Body of pancreas (tissue), 4 donors: ENCODE measurements at regions not wholly inside any gene's neighbourhood (a gene's known extent, or its start where the extent isn't known, plus 50 kb on each side); places are given as distances from the start of the nearest gene placed in this dataset.

ENCODE experiments used
- ATAC-seq: fragments of 150-250 bp; one replicate; pipeline ENCODE4 v1.9.1; 2016
- DNase-seq, 4 donors: peaks; one replicate each; pipeline ENCODE4 v3.0.0-alpha.2; 2019
- H3K27ac ChIP-seq, 4 donors: fragments of 200-600 bp; sonication (generic); 1 replicate in 3 of 4; 2 replicates in 1 of 4; pipeline versions ENCODE4 v1.5.1 to v1.6.1; 2016 to 2019; ENCODE audit warnings: mild to moderate bottlenecking in 1 of 4, mixed read lengths in 1 of 4, moderate library complexity in 1 of 4
- H3K27me3 ChIP-seq, 2 donors: fragments of 200-600 bp; sonication (generic); one replicate each; pipeline ENCODE4 v1.6.0; 2016; ENCODE audit warnings: mild to moderate bottlenecking in 1 of 2
- H3K36me3 ChIP-seq, 2 donors: fragments of 200-600 bp; sonication (generic); replicated peaks in 1 of 2; 2 replicates each; pipeline ENCODE4 v1.5.1; 2016; ENCODE audit warnings: low read depth in 2 of 2; ENCODE audit not compliant: insufficient read depth in 1 of 2
- H3K4me1 ChIP-seq: fragments of 200-600 bp; sonication (generic); one replicate; pipeline ENCODE4 v1.6.0; 2016
- H3K4me3 ChIP-seq, 2 donors: fragments of 200-600 bp; sonication (generic); 1 replicate in 1 of 2; 2 replicates in 1 of 2; pipeline ENCODE4 v1.5.1; 2016 to 2019
- H3K9me3 ChIP-seq, 3 donors: fragments of 200-600 bp; sonication (generic); 1 replicate in 2 of 3; 2 replicates in 1 of 3; pipeline ENCODE4 v1.5.1; 2016
- CTCF ChIP-seq, 7 experiments: fragments of 450-650 bp in 4 of 7; fragments of 200-600 bp in 3 of 7; sonication (generic) in 3 of 7; IDR thresholded peaks; one replicate each; pipeline ENCODE4 v1.5.1; 2016 to 2019; ENCODE audit warnings: antibody characterized with exemption in 7 of 7
- POLR2A ChIP-seq, 3 donors: fragments of 450-650 bp; IDR thresholded peaks; one replicate each; pipeline ENCODE4 v1.6.1; 2016; ENCODE audit warnings: antibody characterized with exemption in 3 of 3, mild to moderate bottlenecking in 2 of 3
- WGBS, 2 donors: methylation state at CpG; one replicate each; pipeline ENCODE4 v1.1.5; 2017; 5-methylcytosine and 5-hydroxymethylcytosine counted together
- intact Hi-C: fragments of 100-400 bp; cut with DNase I; formaldehyde crosslinking; loops from one replicate; pipeline ENCODE4 v1.15.1; 2023

DNA sequence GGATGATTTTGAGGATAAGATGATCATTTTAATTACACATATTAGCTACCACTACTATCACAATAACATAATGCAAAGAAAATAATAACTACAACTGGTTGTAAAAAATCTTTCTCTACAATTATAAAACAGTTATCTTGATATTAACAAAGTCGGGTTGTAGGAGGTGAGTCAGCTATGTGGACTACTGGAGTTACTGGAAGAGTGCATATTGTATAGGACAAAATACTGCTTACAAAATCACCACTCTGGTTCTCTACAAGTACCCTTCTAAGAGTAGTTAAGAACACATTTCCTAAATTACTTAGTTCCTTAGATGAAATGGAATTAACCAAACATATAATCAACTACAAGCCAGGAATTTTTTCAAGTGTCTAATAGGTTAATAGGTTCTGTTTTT lies 74.1 kb downstream of the HYCC1 start:
- H3K27me3 ChIP-seq = no peaks in the 10 kb centered on the region
- H3K36me3 ChIP-seq = no peaks in the 10 kb centered on the region
- H3K9me3 ChIP-seq = no peaks in the 10 kb centered on the region
- WGBS, 2 donors = 85 to 86% methylated on average over 1 of the region's 1 CpG
- DNase-seq (no peak), ATAC-seq (no peak)
- intact Hi-C loops = no loop called here
- H3K27ac ChIP-seq = no peak overlapping the region
- no peak overlapping the region for H3K4me3 ChIP-seq
- no peak for TF ChIP-seq CTCF (IDR thresholded peaks at IDR 0.05)
- TF ChIP-seq POLR2A (IDR thresholded peaks at IDR 0.05) = no peak
- H3K4me1 ChIP-seq = peaks cover 3% of the 10 kb centered on the region

- Histone ChIP-seq H3K27me3 (no peaks in the 10 kb centered on the region), H3K4me3 (no peak overlapping the region), H3K9me3 (no peaks in the 10 kb centered on the region), H3K36me3 (no peaks in the 10 kb centered on the region), H3K27ac (no peak overlapping the region), H3K4me1 (peaks cover 7% of the 10 kb centered on the region)
- intact Hi-C loops = no loop called here
- DNase-seq (no peak), ATAC-seq (no peak)
- WGBS, 2 donors = 57 to 62% methylated on average over 1 of the region's 1 CpG
- no peak for TF ChIP-seq POLR2A (IDR thresholded peaks at IDR 0.05)
- TF ChIP-seq CTCF (IDR thresholded peaks at IDR 0.05) = no peak
Measured at GRCh38 chr7:22937946-22938345, 76.0 kb downstream of the HYCC1 start.

DNA sequence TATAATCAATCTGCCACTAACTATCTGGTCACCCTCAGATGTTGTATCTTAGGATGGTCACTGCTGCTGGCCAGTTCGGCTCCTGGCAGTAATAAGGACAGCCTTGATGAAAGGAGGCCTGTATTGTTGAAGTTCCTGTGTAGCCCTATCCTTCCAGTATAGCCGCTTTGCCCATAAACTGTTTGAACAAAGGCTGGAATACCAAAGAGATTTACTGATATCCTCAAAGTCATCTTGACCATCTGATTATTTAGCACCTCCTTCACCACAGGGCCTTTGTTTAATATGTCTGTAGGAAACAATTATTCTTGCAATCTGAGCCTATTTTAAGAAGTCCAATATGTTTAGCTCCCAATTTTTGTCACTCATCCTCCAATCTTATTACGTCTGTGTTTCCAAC lies 77.7 kb downstream of the HYCC1 start:
- WGBS, 2 donors = 95 to 97% methylated on average over 3 of the region's 3 CpGs
- peaks cover 7% of the 10 kb centered on the region for H3K4me1 ChIP-seq
- no peak for DNase-seq
- no peak overlapping the region for H3K4me3 ChIP-seq
- ATAC-seq = no peak
- no peak overlapping the region for H3K27ac ChIP-seq
- H3K9me3 ChIP-seq = no peaks in the 10 kb centered on the region
- H3K27me3 ChIP-seq = no peaks in the 10 kb centered on the region
- TF ChIP-seq POLR2A (IDR thresholded peaks at IDR 0.05) (no peak), CTCF (IDR thresholded peaks at IDR 0.05) (no peak)
- H3K36me3 ChIP-seq = no peaks in the 10 kb centered on the region
- intact Hi-C loops = no loop called here

- H3K9me3 ChIP-seq = no peaks in the 10 kb centered on the region
- DNase-seq = no peak
- no peaks in the 10 kb centered on the region for H3K36me3 ChIP-seq
- intact Hi-C loops = no loop called here
- H3K27ac ChIP-seq = no peak overlapping the region
- H3K4me3 ChIP-seq = no peak overlapping the region
- no peak for ATAC-seq
- peaks cover 7% of the 10 kb centered on the region for H3K4me1 ChIP-seq
- H3K27me3 ChIP-seq = no peaks in the 10 kb centered on the region
- TF ChIP-seq POLR2A (IDR thresholded peaks at IDR 0.05) (no peak), CTCF (IDR thresholded peaks at IDR 0.05) (no peak)
- 0 to 27% methylated on average over 1 of the region's 1 CpG for WGBS, 2 donors
Measured at GRCh38 chr7:22935269-22935668, 78.7 kb downstream of the HYCC1 start.

GRCh38 chr7:22934473-22935065 lies 79.4 kb downstream of the HYCC1 start:
- Histone ChIP-seq H3K27me3 (no peaks in the 10 kb centered on the region), H3K9me3 (no peaks in the 10 kb centered on the region), H3K36me3 (no peaks in the 10 kb centered on the region), H3K27ac (no peak overlapping the region), H3K4me1 (peaks cover 7% of the 10 kb centered on the region), H3K4me3 (no peak overlapping the region)
- ATAC-seq = no peak
- no peak for DNase-seq
- intact Hi-C loops = no loop called here
- no peak for TF ChIP-seq CTCF (IDR thresholded peaks at IDR 0.05)
- TF ChIP-seq POLR2A (IDR thresholded peaks at IDR 0.05) = no peak
- WGBS, 2 donors = 42 to 46% methylated on average over 4 of the region's 4 CpGs
